ENCODE measurements at regions not wholly inside any gene's neighbourhood (a gene's known extent, or its start where the extent isn't known, plus 50 kb on each side); places are given as distances from the start of the nearest gene placed in this dataset.

DNA sequence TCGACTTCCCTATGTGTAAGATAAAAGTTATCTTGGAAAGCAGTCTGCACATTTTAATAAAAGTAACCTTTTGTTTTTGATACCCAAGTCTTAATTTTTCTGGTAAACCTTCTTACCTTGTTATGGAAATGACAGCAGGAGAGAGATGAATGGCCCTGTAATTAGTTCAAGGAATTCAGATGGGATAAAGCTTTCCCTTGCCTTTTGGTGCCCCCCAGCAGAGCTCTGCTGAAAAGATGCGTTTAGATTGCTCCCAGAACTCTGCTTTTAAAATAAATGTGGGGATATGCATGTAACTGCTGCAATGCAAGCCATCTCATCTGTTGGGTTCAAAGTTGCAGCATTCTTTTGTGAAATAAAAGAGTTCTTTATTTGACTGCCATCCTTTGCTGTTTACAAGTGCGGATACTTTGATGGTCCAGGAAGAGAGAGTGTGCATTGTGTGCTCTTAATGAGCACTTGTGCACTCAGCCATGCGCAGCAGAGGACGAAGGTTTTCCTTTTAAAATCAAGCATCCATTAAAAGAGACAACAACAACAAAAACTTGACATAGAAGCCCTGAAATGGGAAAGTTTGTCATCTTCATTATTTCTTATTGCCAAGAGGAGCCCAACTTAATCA, 176.7 kb upstream of the ST6GAL2 start (continued):
- TF ChIP-seq HNRNPK (IDR thresholded peaks at IDR 0.05; ENCODE audit: low read depth, low read length, poor library complexity, severe bottlenecking) (no peak), ZNF75A (CRISPR knock-in tag; IDR thresholded peaks at IDR 0.05) (no peak), KAT7 (CRISPR knock-in tag; IDR thresholded peaks at IDR 0.05; ENCODE audit: borderline replicate concordance) (no peak), DNMT1 (IDR thresholded peaks at IDR 0.05) (no peak), PURB (CRISPR knock-in tag; IDR thresholded peaks at IDR 0.05; ENCODE audit: low read depth) (no peak), ZNF263 (CRISPR knock-in tag; IDR thresholded peaks at IDR 0.05; ENCODE audit: borderline replicate concordance) (no peak)

DNA sequence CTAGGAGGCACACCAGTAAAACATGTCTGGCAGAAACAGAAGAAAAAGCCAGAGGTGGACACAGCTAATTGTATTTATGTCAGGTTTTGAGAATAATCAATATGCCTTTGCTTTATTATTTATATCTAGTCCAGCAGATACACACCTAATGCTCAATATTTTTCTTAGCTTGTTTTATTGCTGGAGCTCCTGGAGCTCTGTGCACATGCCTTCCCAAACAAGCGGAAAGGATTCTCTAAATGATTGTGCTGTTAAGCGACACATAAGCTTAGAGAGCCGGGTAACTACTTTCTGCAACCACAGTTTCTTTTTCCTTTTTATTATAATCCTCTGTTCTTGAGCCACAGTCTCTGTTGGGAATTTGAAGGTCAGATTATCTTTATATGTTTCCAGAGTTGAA, 177.3 kb upstream of the ST6GAL2 start:
- Histone ChIP-seq H3K9ac (ENCODE audit: insufficient read depth in 1 of 2, low read depth in 2 of 2, low read length in 2 of 2) (no peak overlapping the region), H3K4me3 (no peak overlapping the region), H4K20me1 (replicated peaks; ENCODE audit: control insufficient read depth, insufficient read depth, low read length) (no peaks in the 10 kb centered on the region), H3K79me2 (ENCODE audit: control insufficient read depth, insufficient read depth, low read length) (no peaks in the 10 kb centered on the region), H3K36me3 (ENCODE audit: control insufficient read depth, insufficient read depth, low read length) (no peaks in the 10 kb centered on the region), H2AFZ (ENCODE audit: low read depth, low read length) (no peak overlapping the region), H3K27me3 (ENCODE audit: control insufficient read depth in 2 of 2, insufficient read depth in 2 of 2, low read length in 2 of 2) (no peaks in the 10 kb centered on the region), H3K4me2 (ENCODE audit: insufficient read depth, low read length) (no peak overlapping the region), H3K9me3 (replicated peaks; ENCODE audit: control insufficient read depth, insufficient read depth, low read depth, low read length) (no peaks in the 10 kb centered on the region; the same call in none of the 2 replicates), H3K9me1 (ENCODE audit: control insufficient read depth, insufficient read depth, low read length) (no peaks in the 10 kb centered on the region), H3K27ac (ENCODE audit: extremely low read depth, low read depth, low read length) (no peak overlapping the region), H3K4me1 (replicated peaks in 1 of 2; ENCODE audit: control insufficient read depth in 2 of 2, insufficient read depth in 2 of 2, low read length in 2 of 2) (no peaks in the 10 kb centered on the region)
- WGBS (ENCODE audit: insufficient coverage, low coverage, missing lambda C conversion rate) = 3% methylated on average over 3 of the region's 3 CpGs
- ChIA-PET POLR2A (no interaction called here), CTCF (ENCODE audit: low intra/inter-chr PET ratio) (no interaction called here)
- in situ Hi-C loops (cut with MboI) (no loop called here), intact Hi-C loops (cut with micrococcal nuclease) (no loop called here)
- DNase-seq (ENCODE audit: extremely low read depth in 1 of 4, low spot score in 3 of 4) = no peak
- FAIRE-seq = no peak
- TF ChIP-seq ZFPM2 (CRISPR knock-in tag; IDR thresholded peaks at IDR 0.05) = no peak
- no peak for TF ChIP-seq ZNF717 (CRISPR knock-in tag; IDR thresholded peaks at IDR 0.05)
- TF ChIP-seq ETS2 (tag; IDR thresholded peaks at IDR 0.05; ENCODE audit: borderline replicate concordance, poor library complexity, severe bottlenecking) = no peak
- TF ChIP-seq KLF13 (tag; IDR thresholded peaks at IDR 0.05; ENCODE audit: borderline replicate concordance, low read depth) = no peak
- TF ChIP-seq TARDBP (IDR thresholded peaks at IDR 0.05) = no peak
- TF ChIP-seq KLF1 (tag; IDR thresholded peaks at IDR 0.05) = no peak
- TF ChIP-seq HMGN3 (IDR thresholded peaks at IDR 0.05; ENCODE audit: borderline replicate concordance, extremely low read depth, insufficient read length, low read depth, low read length) = no peak
- no peak for TF ChIP-seq NCOA4 (IDR thresholded peaks at IDR 0.05; ENCODE audit: partially characterized antibody)
- TF ChIP-seq SMAD4 (CRISPR knock-in tag; conservative IDR thresholded peaks at IDR 0.05) = no peak
- TF ChIP-seq SIN3B (IDR thresholded peaks at IDR 0.05; ENCODE audit: low read depth) = no peak
- TF ChIP-seq STAT5A (IDR thresholded peaks at IDR 0.05; ENCODE audit: borderline replicate concordance, low read length) = no peak
- BruUV-seq (replicated peaks) = no TSS peak
- no peak for ATAC-seq

Data from K562 (cell line).